GM12878 (cell line): ENCODE measurements at regions not wholly inside any gene's neighbourhood (a gene's known extent, or its start where the extent isn't known, plus 50 kb on each side); places are given as distances from the start of the nearest gene placed in this dataset.

ENCODE experiments used
- ATAC-seq: fragments of 200-7000 bp; cut with Tn5 transposase; 3 replicates; pipeline ENCODE4 v1.9.1; 2020; ENCODE audit warnings: mild to moderate bottlenecking, moderate library complexity
- BruUV-seq: library from RNA; stranded (reverse); fragments of 400-500 nt; replicated peaks from 2 replicates; lab custom pipeline; 2021; lab: Mats Ljungman, UMichigan
- CTCF ChIA-PET: fragments of 300-600 bp; sonication (Branson Sonifier 250); formaldehyde crosslinking; extraction: SDS; loops from one replicate; lab custom pipeline; 2021; ENCODE audit warnings: inconsistent platforms; lab: Yijun Ruan, JAX
- POLR2A ChIA-PET: fragments of 350-600 bp; formaldehyde crosslinking; extraction: SDS; loops from one replicate; lab custom pipeline; 2021; ENCODE audit warnings: inconsistent platforms; lab: Charles Lee
- RAD21 ChIA-PET: fragments of 300-600 bp; sonication (Branson Sonifier 250); formaldehyde crosslinking; loops from one replicate; lab custom pipeline; 2023; ENCODE audit warnings: antibody characterized with exemption; ENCODE audit not compliant: unreplicated experiment; lab: Charles Lee
- SMC1A ChIA-PET: fragments of 300-600 bp; sonication (Branson Sonifier 250); formaldehyde crosslinking; loops from one replicate; lab custom pipeline; 2023; ENCODE audit not compliant: unreplicated experiment, uncharacterized antibody; lab: Charles Lee
- DNase-seq: peaks from one replicate; pipeline ENCODE4 v3.0.0-alpha.2; 2011; ENCODE audit warnings: low read depth, low spot score
- FAIRE-seq: peaks from 3 replicates; lab custom pipeline; 2011; peaks lifted over from hg19 to GRCh38; lab: Jason Lieb, UNC
- H2AFZ ChIP-seq: 2 replicates; pipeline ENCODE4 v1.6.0; 2011; ENCODE audit warnings: low read depth, low read length, control low read depth; ENCODE audit not compliant: control insufficient read depth
- H3K27ac ChIP-seq: 2 replicates; pipeline ENCODE4 v1.5.1; 2011; ENCODE audit warnings: control low read depth; ENCODE audit not compliant: control insufficient read depth, insufficient read depth
- H3K27me3 ChIP-seq, 2 experiments: replicated peaks in 1 of 2; 2 replicates each; pipeline versions ENCODE4 v1.6.0 to v1.6.1; 2011; ENCODE audit warnings: low read length in 1 of 2; ENCODE audit not compliant: control insufficient read depth in 2 of 2, insufficient read depth in 2 of 2
- H3K36me3 ChIP-seq, 2 experiments: 2 replicates each; pipeline ENCODE4 v1.5.1; 2011; ENCODE audit warnings: low read length in 1 of 2; ENCODE audit not compliant: control insufficient read depth in 2 of 2, insufficient read depth in 2 of 2
- H3K4me1 ChIP-seq: 2 replicates; pipeline ENCODE4 v1.6.1; 2011; ENCODE audit warnings: mild to moderate bottlenecking, low read length, moderate library complexity, mixed read lengths; ENCODE audit not compliant: control insufficient read depth, insufficient read depth
- H3K4me2 ChIP-seq: 2 replicates; pipeline ENCODE4 v1.6.0; 2011; ENCODE audit warnings: control low read depth; ENCODE audit not compliant: control insufficient read depth, insufficient read depth
- H3K4me3 ChIP-seq: fragments of 200-600 bp; sonication (generic); 2 replicates; pipeline ENCODE4 v1.5.1; 2016
- H3K79me2 ChIP-seq: 2 replicates; pipeline ENCODE4 v1.6.0; 2011; ENCODE audit warnings: low read length; ENCODE audit not compliant: control insufficient read depth, insufficient read depth
- H3K9ac ChIP-seq: 2 replicates; pipeline ENCODE4 v1.8.0; 2011; ENCODE audit warnings: low read length, control low read depth, mixed read lengths; ENCODE audit not compliant: control insufficient read depth, insufficient read depth
- H3K9me3 ChIP-seq: replicated peaks from 3 replicates; pipeline ENCODE4 v1.5.1; 2011; ENCODE audit warnings: mild to moderate bottlenecking, low read length; ENCODE audit not compliant: control insufficient read depth, insufficient read depth
- H4K20me1 ChIP-seq: 2 replicates; pipeline ENCODE4 v1.6.0; 2011; ENCODE audit not compliant: control insufficient read depth, insufficient read depth
- CBX5 ChIP-seq: sonication (generic); IDR thresholded peaks from 2 replicates; pipeline ENCODE4 v1.6.1; 2016; ENCODE audit warnings: low read depth, moderate library complexity, mild to moderate bottlenecking, inconsistent platforms
- CREM ChIP-seq: IDR thresholded peaks from 2 replicates; pipeline ENCODE4 v1.6.1; 2014; ENCODE audit warnings: antibody characterized with exemption, low read depth
- EED ChIP-seq: sonication (generic); IDR thresholded peaks from 2 replicates; pipeline ENCODE4 v1.6.1; 2016; ENCODE audit warnings: antibody characterized with exemption, low read depth
- FOXK2 ChIP-seq: fragments of 450-650 bp; IDR thresholded peaks from 2 replicates; pipeline ENCODE4 v1.6.1; 2017; ENCODE audit warnings: mild to moderate bottlenecking, moderate library complexity
- FOXM1 ChIP-seq: IDR thresholded peaks from 2 replicates; pipeline ENCODE4 v1.6.1; 2012; ENCODE audit warnings: low read depth, mild to moderate bottlenecking, inconsistent platforms, low read length, moderate library complexity
- NFXL1 ChIP-seq: fragments of 450-650 bp; IDR thresholded peaks from 2 replicates; pipeline ENCODE4 v1.6.1; 2017; ENCODE audit warnings: antibody characterized with exemption, mild to moderate bottlenecking, borderline replicate concordance
- SPI1 ChIP-seq: IDR thresholded peaks from 2 replicates; pipeline ENCODE4 v1.6.1; 2011; ENCODE audit warnings: low read depth, mild to moderate bottlenecking, low read length, moderate library complexity, borderline replicate concordance; ENCODE audit not compliant: insufficient read depth
- STAT3 ChIP-seq: IDR thresholded peaks from 2 replicates; pipeline ENCODE4 v1.6.1; 2011; ENCODE audit warnings: low read depth, low read length, improper control_type of control experiment
- TCF12 ChIP-seq: IDR thresholded peaks from 2 replicates; pipeline ENCODE4 v1.6.1; 2011; ENCODE audit warnings: low read depth, mild to moderate bottlenecking, low read length
- ZNF622 ChIP-seq: fragments of 450-650 bp; IDR thresholded peaks from 2 replicates; pipeline ENCODE4 v1.6.1; 2017; ENCODE audit warnings: mild to moderate bottlenecking, inconsistent platforms
- WGBS: methylation state at CpG from one replicate; pipeline ENCODE4 v1.1.6; 2016; ENCODE audit warnings: low lambda C conversion rate; ENCODE audit not compliant: insufficient replicate concordance, insufficient coverage; ENCODE audit errors: missing lambda C conversion rate; 5-methylcytosine and 5-hydroxymethylcytosine counted together
- in situ Hi-C: fragments of 300-500 bp; cut with MboI; formaldehyde crosslinking; loops from 9 replicates; pipeline ENCODE4 v1.14.3; 2018; ENCODE audit warnings: mixed read lengths
- intact Hi-C: fragments of 100-400 bp; cut with micrococcal nuclease; formaldehyde crosslinking; loops from one replicate; pipeline ENCODE4 v1.14.2; 2022; ENCODE audit not compliant: unreplicated experiment

DNA sequence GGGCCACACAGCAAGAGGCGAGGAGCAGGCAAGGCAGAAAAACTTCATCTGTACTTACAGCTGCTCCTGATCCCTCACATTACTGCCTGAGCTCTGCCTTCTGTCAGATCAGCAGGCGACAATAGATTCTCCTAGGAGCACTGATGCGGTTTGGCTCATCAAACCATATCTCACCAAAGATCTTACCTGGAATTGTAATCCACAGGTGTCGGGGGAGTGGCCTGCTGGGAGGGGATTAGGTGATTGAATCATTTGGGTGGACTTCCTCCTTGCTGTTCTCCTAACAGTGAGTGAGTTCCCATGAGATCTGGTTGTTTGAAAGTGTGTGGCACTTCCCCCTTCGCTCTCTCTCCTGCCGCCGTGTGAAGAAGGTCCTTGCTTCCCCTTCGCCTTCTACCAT lies 647.3 kb downstream of the SOCS6 start:
- DNase-seq (no peak), ATAC-seq (no peak), FAIRE-seq (no peak)
- H3K9me3 ChIP-seq: no peaks in the 10 kb centered on the region
- no peak overlapping the region for H3K9ac ChIP-seq
- ChIA-PET RAD21 (no interaction called here), CTCF (interaction anchor here (1.6 kb wide), 1 partner anchor 1608 kb away, joined by 4 read pairs; the partner anchor contains the start of gene CBLN2), SMC1A (no interaction called here), POLR2A (no interaction called here)
- no TSS peak for BruUV-seq
- H4K20me1 ChIP-seq: no peaks in the 10 kb centered on the region
- H3K27ac ChIP-seq: no peak overlapping the region
- intact Hi-C loops: loop anchor here (10.0 kb wide), 2 partner anchors 199 to 259 kb away; no protein-coding TSS in a partner anchor
- H3K4me1 ChIP-seq: no peaks in the 10 kb centered on the region
- no peak for TF ChIP-seq ZNF622
- no peak for TF ChIP-seq NFXL1
- no peak for TF ChIP-seq STAT3
- no peak for TF ChIP-seq TCF12
- no peak for TF ChIP-seq FOXM1
- no peak for TF ChIP-seq CBX5
- no peak for TF ChIP-seq EED
- TF ChIP-seq FOXK2: no peak
- no peak for TF ChIP-seq CREM
- no peak for TF ChIP-seq SPI1
- in situ Hi-C loops: loop anchor here (10.0 kb wide), 1 partner anchor 1609 kb away; the partner anchor contains the start of gene CBLN2
- no peak overlapping the region for H2AFZ ChIP-seq
- no peak overlapping the region for H3K4me3 ChIP-seq
- no peaks in the 10 kb centered on the region for H3K79me2 ChIP-seq
- no peak overlapping the region for H3K4me2 ChIP-seq
- no peaks in the 10 kb centered on the region for H3K27me3 ChIP-seq
- 51% methylated on average over 8 of the region's 8 CpGs for WGBS
- no peaks in the 10 kb centered on the region for H3K36me3 ChIP-seq
